ENCODE measurements at regions not wholly inside any gene's neighbourhood (a gene's known extent, or its start where the extent isn't known, plus 50 kb on each side); places are given as distances from the start of the nearest gene placed in this dataset.
"Not testable (repeated sequence)": the region's sequence is repeated elsewhere in the genome, so short reads cannot be mapped to it uniquely, and the experiment has no call there.

DNA sequence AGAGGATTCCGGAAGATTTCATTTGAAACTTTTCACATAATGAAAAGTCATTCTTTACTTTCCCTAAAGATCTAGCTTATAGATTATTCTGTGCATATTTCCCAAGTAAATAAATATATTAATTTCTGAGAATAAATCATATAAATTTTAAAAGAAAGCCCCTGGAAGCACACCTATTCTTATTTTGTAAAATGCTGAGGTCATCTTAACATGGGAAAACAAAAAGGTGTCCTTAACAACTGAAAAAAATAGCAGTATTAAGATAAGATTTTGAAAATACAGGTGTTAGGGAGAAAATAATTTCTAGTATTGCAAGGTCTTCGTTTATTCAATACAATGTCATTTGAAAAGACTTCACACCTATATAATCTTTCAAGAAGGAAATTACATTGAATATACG, 567.5 kb upstream of the CHAC2 start:
- DNase-seq: no peak

DNA sequence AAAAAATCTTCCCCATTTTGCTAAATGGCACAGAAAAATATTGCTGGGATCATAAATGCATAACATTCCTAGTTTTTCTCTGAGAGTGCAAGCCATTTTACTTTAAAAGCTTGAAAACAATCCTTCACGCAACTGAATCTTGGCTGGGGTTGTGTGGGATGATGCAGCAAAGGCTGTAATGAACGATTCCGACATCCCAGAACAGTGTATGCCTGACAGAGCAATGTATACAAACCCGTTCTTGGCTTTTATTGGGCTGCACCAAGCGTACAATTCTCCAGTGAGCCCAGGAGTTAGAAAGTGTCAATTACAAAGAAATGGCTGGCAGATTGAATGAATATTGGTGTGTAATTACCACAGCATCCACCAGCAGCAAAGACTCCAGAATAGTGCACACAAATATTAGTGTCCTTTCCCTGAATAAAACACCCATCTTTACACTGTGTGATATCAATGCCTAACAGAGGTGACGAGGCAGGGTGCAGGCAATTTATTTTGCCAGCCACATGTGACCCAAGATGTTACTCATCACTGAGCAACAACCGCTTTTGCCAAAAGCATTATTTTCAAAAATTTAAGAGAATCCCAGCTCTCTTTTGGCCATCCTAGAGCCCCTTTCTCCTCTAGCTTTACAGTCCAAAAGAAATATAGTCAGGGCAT, 578.6 kb upstream of the CHAC2 start:
- DNase-seq: no peak

- DNase-seq: no peak
Observed at GRCh38 chr2:53183581-53183980, 584.0 kb upstream of the CHAC2 start.

- no peak for DNase-seq
Observed at GRCh38 chr2:53182601-53183000, 585.0 kb upstream of the CHAC2 start.

GRCh38 chr2:53181759-53182158, 585.8 kb upstream of the CHAC2 start:
- no peak for DNase-seq

DNA sequence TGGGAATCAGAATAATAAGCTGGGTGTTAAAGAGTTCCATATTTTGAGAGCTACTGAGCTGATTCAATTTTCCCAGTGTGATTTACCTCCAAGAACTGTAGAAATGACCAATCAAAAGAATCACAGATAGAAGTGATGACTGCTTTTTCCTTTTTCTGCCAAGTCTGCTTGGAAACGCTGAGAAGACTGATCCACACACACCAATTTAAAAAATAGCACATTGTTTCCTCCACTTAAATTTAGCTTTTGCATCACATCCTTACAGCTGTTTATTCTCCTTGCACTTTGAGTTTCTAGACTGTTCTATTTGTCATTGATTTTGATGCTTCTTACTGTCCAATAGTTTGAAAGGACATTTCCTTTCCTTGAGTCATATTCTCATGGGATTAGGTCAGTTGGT, 590.3 kb upstream of the CHAC2 start:
- DNase-seq: no peak

DNA sequence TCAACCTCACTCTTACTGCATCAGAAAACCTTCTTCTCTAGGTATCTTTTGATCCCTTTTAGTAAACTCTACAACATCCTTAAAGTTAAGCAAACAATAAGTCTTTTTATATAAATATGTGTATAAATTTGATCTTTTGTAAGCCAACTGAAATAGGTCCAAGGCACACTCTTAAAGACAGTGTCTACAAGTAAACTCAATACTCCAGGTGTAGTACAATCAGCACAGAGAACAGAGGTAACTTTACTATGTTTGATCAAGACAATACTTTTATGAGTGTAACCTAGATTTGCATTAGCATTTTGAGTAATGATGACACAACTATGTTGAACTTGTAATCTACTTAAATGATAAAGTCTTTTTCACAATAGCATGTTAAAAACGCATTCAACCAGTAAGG, 593.1 kb upstream of the CHAC2 start:
- DNase-seq: no peak

DNA sequence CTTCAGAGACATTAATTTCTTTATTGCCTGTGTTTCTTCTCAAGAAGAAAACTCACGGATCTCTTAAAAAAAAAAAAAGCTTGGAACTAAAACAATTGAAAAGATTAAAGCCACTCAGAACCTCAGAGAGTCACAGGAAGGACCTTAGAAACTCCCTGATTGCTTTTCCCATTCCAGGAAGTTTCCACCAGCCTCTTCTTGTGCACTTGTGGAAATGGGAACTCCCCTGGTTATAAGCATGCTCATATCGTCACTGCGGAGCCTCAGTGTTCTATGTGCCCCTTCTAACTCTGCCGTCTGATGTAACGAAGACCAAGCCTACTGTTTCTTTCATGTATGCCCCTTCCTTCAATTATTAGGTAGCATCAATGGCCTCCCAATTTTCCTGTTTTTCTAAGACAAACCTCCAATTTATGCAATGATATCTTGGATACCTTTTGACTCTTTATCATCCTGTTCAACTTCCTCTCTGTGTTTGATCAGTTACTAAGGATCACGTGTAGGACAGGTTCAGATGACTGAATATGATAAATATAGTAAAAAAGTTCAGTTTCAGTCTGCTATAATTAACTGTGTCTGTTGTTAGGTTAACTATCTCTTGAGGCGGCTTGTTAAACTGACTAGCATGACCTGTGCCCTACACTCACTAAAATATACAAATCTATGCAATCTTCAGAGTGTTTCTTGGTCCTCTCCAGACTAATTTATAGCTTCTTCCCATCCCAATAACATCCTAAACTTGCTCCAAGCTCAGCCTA, 593.7 kb upstream of the CHAC2 start:
- no peak for DNase-seq

GRCh38 chr2:53173091-53173490, 594.5 kb upstream of the CHAC2 start:
- DNase-seq: peak; percentile 59

- peak; percentile 23 for DNase-seq
Observed at GRCh38 chr2:53170466-53170865, 597.1 kb upstream of the CHAC2 start.

- DNase-seq: no peak
Observed at GRCh38 chr2:53167227-53167626, 600.4 kb upstream of the CHAC2 start.

DNA sequence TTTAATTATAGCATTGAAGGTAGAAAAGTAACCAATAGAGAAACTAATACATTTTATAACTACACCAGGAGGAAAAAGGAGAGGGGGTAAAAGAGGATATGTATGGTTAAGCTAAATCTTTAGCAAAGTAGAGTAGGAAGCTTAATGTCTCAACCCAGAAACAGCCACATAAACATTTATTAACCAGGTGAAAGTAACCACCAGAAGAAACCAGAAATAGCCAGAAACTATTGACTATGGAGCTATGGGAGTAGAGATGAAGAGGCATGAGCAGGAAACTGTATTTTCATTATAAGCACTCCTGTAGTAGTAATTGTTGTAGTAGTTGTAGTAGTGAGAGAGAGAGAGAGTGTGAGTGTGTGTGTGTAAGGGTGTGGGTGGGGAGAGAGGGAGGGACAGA, 617.5 kb upstream of the CHAC2 start:
- DNase-seq: no peak

DNA sequence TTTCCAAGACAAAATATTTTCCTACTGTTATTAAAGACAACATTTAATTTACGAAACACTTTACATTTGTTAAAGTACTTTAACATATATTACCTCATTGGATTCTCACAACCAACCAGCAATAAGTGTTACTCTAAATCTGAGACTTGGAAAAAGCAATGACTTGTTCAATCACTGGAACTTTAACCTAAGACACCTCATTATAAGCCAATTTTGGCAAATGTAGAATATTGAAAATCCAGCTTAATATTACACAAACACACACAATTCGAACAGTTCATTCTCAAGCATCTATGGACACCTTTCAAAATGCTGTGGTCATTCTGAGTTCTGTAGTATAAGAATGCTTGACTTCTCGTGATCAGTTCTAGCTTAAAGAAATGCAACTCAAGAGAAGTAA, 619.4 kb upstream of the CHAC2 start:
- no peak for DNase-seq

- no peak for DNase-seq
Observed at GRCh38 chr2:53131416-53131815, 636.2 kb upstream of the CHAC2 start.

DNA sequence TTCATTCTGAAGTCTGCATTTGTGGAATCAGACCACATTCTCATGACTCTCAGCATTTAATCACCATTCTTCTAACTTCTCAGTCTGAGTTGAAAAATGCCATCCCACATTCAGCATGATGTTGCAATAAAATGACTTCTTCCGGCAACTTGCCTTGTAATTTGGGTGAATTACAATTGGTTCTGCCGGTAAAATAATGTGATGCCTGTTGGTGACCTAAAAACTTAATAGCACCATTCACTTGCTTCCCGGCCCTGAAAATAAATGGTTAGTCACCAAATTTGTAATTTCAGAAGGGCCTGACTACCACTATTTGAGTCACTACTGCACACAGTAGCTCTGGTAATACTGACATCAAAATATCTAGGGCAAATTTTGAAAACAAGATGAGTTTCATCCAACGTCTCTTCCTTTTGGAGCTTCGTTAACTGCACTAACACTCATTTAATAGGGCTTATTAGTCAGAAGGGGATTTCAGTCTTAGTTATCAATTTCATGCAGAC, 637.1 kb upstream of the CHAC2 start:
- DNase-seq: no peak

GRCh38 chr2:53129851-53130250, 637.8 kb upstream of the CHAC2 start:
- DNase-seq: no peak

DNA sequence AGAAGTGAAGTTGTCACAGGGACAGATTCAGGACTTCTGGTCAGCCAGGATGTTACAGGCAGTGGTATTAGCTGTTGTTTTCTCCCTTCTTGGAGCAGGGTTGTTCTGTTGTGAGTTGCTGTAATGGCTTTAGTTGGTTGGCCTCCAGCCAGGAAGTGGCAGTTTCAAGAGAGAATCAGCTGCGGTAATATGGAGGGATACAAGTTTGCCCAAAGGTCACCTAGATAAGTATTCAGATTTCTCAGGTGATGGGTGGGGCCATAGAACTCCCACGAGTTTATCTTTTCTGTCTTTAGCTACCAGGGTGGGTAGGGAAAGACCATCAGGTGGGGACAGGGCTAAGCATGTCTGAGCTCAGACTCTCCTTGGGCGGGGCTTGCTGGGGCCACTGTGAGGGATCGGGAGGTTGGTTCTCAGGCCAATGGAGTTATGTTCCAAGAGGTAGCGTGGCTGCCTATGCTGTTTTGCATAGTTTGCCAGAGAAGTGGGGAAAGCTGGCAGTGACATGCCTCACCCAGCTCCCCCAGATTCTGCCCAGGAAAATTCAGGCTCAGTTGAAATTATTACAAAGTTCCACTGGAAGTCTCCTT, 640.4 kb upstream of the CHAC2 start:
- DNase-seq: no peak

DNA sequence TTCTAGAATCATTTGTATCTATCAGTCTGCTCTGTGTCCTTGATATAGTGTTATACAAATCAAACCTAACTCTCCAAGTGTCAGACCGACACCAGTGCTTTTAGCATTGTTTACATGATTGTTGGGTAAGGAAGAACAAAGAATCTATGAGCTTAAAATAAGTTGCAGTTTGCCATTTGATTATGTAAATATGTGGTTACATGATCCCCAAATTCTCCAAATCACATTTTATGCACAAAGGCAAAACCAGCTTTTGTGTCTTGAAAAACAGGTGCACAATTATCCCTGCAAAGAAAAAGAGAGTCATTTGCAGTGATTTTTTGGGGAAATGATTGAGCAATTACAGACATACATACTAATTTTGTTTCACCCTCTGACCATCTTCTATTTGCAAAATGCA, 652.6 kb upstream of the CHAC2 start:
- no peak for DNase-seq

GRCh38 chr2:53114582-53114981, 653.0 kb upstream of the CHAC2 start:
- no peak for DNase-seq

- not testable (repeated sequence) for DNase-seq
Observed at GRCh38 chr2:53112408-53112807, 655.2 kb upstream of the CHAC2 start.

- DNase-seq: no peak
Observed at GRCh38 chr2:53111406-53111805, 656.2 kb upstream of the CHAC2 start.

DNA sequence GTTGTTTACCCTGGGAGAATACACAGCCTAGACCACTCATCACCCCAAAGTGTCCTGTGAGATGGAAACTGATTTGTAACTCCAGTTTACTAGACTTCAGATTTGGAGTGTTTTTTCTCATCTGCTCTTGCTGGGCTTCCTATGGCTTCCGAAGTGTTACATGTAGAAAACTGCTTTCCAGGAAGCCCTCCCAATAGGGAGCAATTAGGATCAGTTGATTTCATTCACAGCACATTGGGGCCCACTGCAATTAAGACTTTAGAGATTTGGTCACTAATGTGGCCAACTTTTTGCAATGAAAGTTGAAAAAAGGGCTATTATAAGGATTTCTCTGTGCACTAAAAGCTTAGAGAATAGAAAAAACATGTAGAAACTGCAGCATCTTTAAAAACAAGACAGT, 656.6 kb upstream of the CHAC2 start:
- DNase-seq: no peak

DNA sequence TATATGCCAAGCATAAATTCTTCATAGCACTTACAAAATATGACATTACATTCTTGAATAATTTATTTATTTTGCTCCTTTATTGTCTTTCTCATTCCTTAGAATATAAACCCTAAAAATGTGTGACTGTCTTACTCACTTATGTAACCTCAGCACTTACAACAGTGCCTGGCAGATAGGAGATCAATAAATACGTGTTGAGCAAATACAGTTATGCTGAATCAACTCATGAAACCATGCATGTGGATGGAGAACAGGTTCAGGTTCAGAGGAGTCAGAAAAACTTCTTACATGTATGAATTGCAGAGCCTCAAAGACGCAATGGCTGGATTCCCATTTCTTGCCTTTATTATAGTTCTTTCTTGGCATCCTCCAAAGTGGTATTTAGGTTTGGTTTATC, 659.4 kb upstream of the CHAC2 start:
- no peak for DNase-seq

DNA sequence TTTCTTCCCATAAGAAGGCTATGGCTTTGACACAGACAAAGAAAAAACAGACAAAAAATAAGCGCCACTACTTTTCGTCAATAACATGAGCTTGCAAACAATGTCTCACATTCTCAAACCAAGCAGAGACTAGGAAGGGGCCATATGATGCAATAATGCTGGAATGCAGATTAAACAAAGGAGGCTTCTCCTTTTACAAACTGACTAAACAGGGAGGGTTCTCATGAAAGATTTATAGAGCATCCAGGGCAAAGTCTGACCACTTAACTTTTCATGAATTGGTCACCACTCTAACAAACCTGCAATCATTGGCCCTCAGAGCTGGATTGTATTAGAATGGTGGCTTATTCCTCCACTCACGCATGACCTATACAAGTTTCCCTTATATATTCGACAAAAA, 663.3 kb upstream of the CHAC2 start:
- no peak for DNase-seq
